A549 (cell line): ENCODE measurements at regions not wholly inside any gene's neighbourhood (a gene's known extent, or its start where the extent isn't known, plus 50 kb on each side); places are given as distances from the start of the nearest gene placed in this dataset.

ENCODE experiments used
- CEBPB ChIP-seq, 2 experiments: fragments of >200 bp in 1 of 2; sonication (Bioruptor Twin) in 1 of 2; formaldehyde crosslinking in 1 of 2; IDR thresholded peaks; 2 replicates each; pipeline ENCODE4 v1.6.1; 2012 to 2016
- NR3C1 ChIP-seq: fragments of >200 bp; sonication (Bioruptor Twin); formaldehyde crosslinking; IDR thresholded peaks from 3 replicates; pipeline ENCODE4 v1.6.1; 2017
- POLR2A ChIP-seq: IDR thresholded peaks from 2 replicates; pipeline ENCODE4 v1.6.1; 2012; ENCODE audit warnings: mild to moderate bottlenecking, low read length
- TF ChIP-seq, protein P1 (sequence below): IDR thresholded peaks from 2 replicates; pipeline ENCODE4 v1.6.1; 2012
- TF ChIP-seq, protein P2 (sequence below): fragments of >200 bp; sonication (Bioruptor Twin); formaldehyde crosslinking; IDR thresholded peaks from 3 replicates; pipeline ENCODE4 v1.5.1; 2016

- TF ChIP-seq, protein P1, sequence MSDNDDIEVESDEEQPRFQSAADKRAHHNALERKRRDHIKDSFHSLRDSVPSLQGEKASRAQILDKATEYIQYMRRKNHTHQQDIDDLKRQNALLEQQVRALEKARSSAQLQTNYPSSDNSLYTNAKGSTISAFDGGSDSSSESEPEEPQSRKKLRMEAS = no peak
- TF ChIP-seq POLR2A (no peak), CEBPB (IDR thresholded peaks at IDR 0.05) (no peak), NR3C1 (no peak)
- TF ChIP-seq, protein P2, sequence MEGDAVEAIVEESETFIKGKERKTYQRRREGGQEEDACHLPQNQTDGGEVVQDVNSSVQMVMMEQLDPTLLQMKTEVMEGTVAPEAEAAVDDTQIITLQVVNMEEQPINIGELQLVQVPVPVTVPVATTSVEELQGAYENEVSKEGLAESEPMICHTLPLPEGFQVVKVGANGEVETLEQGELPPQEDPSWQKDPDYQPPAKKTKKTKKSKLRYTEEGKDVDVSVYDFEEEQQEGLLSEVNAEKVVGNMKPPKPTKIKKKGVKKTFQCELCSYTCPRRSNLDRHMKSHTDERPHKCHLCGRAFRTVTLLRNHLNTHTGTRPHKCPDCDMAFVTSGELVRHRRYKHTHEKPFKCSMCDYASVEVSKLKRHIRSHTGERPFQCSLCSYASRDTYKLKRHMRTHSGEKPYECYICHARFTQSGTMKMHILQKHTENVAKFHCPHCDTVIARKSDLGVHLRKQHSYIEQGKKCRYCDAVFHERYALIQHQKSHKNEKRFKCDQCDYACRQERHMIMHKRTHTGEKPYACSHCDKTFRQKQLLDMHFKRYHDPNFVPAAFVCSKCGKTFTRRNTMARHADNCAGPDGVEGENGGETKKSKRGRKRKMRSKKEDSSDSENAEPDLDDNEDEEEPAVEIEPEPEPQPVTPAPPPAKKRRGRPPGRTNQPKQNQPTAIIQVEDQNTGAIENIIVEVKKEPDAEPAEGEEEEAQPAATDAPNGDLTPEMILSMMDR = no peak
Measured at GRCh38 chr7:52586704-52587103, 448.7 kb upstream of the POM121L12 start.
